Fibroblast of lung (primary cell): ENCODE measurements at regions not wholly inside any gene's neighbourhood (a gene's known extent, or its start where the extent isn't known, plus 50 kb on each side); places are given as distances from the start of the nearest gene placed in this dataset.

Experiments
- EZH2 ChIP-seq: IDR thresholded peaks from 2 replicates; pipeline ENCODE4 v1.5.1; 2012; ENCODE audit warnings: low read length, control low read depth, mild to moderate bottlenecking; ENCODE audit errors: missing control alignments
- TF ChIP-seq, protein P1 (sequence below), 2 donors: IDR thresholded peaks in 1 of 2; conservative IDR thresholded peaks in 1 of 2; 1 replicate in 1 of 2; 2 replicates in 1 of 2; pipeline ENCODE4 v1.5.1; 2011 to 2012; ENCODE audit warnings: low read length in 2 of 2, control low read depth in 1 of 2, inconsistent platforms in 1 of 2, low read depth in 1 of 2, mild to moderate bottlenecking in 1 of 2

DNA sequence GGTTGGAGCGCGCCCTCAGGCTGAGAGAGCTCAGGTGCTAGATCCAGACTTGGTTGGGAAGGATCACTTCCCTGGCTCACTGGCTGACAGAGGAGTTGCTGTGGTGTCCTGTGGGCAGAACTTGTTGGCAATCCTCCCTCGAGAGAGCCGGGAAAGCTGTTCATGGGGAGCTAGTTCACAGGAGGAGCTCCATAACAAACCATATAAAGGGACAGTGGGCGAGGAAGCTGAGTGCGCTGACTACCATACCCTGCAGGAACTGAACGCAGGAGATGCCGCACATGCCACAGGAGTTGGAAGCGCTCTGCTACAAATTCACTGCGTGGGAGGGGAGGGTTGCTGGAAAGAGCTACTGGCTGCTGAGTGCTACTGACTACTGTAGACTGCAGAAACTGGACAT lies 243.2 kb downstream of the OGFRL1 start:
- TF ChIP-seq, protein P1, sequence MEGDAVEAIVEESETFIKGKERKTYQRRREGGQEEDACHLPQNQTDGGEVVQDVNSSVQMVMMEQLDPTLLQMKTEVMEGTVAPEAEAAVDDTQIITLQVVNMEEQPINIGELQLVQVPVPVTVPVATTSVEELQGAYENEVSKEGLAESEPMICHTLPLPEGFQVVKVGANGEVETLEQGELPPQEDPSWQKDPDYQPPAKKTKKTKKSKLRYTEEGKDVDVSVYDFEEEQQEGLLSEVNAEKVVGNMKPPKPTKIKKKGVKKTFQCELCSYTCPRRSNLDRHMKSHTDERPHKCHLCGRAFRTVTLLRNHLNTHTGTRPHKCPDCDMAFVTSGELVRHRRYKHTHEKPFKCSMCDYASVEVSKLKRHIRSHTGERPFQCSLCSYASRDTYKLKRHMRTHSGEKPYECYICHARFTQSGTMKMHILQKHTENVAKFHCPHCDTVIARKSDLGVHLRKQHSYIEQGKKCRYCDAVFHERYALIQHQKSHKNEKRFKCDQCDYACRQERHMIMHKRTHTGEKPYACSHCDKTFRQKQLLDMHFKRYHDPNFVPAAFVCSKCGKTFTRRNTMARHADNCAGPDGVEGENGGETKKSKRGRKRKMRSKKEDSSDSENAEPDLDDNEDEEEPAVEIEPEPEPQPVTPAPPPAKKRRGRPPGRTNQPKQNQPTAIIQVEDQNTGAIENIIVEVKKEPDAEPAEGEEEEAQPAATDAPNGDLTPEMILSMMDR (conservative IDR thresholded peaks at IDR 0.05 in 1 of 2, IDR thresholded peaks at IDR 0.05 in 1 of 2; ENCODE audit: low read depth in 1 of 2, low read length in 2 of 2) = no peak
- no peak for TF ChIP-seq EZH2
